HG03045 (cell line): ENCODE measurements at regions not wholly inside any gene's neighbourhood (a gene's known extent, or its start where the extent isn't known, plus 50 kb on each side); places are given as distances from the start of the nearest gene placed in this dataset.

Experiments
- ATAC-seq: cut with Tn5 transposase; IDR thresholded peaks from one replicate; pipeline ENCODE4 v1.9.1; 2021; ENCODE audit warnings: mild to moderate bottlenecking, moderate library complexity; ENCODE audit not compliant: unreplicated experiment

DNA sequence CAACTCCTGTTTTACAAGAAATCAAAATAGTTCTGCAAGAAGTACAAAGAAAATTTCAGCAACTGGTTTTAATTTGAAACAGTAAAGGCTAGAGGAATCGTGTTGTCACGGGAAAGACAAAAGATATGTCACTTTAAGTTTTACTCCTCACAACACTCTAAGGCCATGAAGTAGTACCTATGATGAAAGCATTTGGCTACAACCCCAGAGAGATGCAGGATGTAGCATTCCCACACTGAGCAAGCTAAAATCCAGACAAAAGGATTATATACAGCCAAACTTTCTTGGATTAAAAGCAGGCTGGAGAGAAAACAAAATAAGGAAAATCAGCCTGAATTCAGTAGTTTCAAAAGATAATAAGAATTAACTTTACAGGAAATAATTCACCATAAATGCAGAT is 245.5 kb upstream of the STEAP1 start:
- ATAC-seq = no peak

- no peak for ATAC-seq
These were observed 239.6 kb upstream of the STEAP1 start for GRCh38 chr7:89914711-89915110.

GRCh38 chr7:89926194-89926593 is 228.1 kb upstream of the STEAP1 start:
- no peak for ATAC-seq

DNA sequence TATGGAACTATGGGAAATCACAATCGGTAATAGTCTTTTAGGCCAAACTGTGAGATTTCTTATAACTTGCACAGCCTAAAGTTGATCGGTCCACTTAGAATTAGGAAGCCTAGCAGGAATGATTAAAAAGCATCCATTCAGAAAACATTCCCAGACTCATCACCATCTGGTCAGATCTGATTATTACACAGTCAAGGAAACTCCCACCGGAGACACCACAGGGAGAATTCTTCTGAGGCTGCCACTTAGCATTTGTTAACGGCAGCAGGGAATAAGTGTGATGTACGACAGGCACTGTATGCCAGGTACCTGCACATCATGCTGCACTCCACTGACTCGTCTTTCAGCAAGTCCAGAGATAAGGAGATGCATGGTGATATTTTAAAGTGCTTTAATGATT is 227.6 kb upstream of the STEAP1 start:
- no peak for ATAC-seq

GRCh38 chr7:89927762-89928161 is 226.5 kb upstream of the STEAP1 start:
- ATAC-seq = no peak

GRCh38 chr7:89928451-89928850 is 225.8 kb upstream of the STEAP1 start:
- ATAC-seq = no peak

DNA sequence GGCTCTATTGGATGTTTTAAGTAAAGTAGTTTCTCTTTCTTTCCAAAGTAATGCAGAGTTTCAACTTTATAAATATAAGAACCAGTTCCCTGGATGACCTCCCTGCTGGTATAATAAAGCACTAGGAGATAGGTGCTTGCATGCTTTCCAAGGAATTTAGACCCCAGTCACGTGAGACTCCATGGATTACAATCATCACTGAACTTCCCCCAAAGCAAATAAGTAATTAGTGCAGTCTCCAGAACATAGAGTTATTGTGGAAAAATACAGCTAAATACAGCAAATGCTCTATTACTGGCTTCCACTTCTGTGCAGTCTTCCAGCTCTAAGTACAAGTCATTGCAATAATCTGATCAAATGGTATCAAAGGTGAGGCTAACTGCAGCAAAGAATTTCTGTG is 220.2 kb upstream of the STEAP1 start:
- ATAC-seq = no peak

GRCh38 chr7:89943525-89944050 is 210.7 kb upstream of the STEAP1 start:
- no peak for ATAC-seq

GRCh38 chr7:89958525-89959068 is 195.7 kb upstream of the STEAP1 start:
- no peak for ATAC-seq

GRCh38 chr7:89966067-89966664 is 188.1 kb upstream of the STEAP1 start:
- ATAC-seq = no peak

- no peak for ATAC-seq
These were observed 178.7 kb upstream of the STEAP1 start for GRCh38 chr7:89975577-89975976.

DNA sequence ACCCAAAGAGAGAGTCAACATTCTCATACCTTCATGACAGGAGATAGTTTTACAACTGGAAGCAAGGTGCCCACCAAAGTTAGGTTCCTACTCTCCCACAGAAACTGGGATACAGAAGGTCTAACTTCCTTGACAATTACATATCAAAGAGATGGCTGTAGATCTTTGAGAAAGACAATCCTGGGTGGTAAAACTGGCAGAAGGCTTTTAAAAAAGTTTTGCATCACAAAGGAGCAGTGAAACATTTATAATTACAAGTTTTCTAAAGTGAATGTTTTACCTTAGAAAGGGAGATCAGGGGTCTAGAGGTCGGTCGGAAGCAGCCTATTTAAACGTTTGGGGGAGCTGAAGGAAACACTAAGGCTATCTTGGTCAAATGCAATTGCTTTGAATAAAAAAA is 166.6 kb upstream of the STEAP1 start:
- no peak for ATAC-seq

DNA sequence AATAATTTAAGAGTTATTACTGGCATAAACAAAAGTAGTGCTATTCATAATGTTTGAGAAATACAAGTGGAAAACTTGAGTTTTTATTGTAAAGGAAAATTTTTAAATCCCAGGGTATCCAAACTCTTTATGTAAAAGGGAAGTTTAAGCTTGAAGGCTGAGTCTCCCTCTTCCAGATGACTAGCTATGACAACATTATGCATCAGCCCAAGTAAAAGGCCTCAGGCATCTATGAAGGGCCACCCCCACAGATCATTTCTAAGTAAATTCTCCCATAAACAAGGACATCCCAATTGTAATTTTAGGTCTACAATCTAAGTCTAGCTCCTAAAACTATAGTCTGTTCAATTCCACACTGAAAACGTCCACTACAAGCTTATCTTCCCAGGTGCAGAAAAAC is 166.2 kb upstream of the STEAP1 start:
- ATAC-seq = no peak

GRCh38 chr7:89989454-89989853 is 164.8 kb upstream of the STEAP1 start:
- ATAC-seq = no peak

- no peak for ATAC-seq
These were observed 159.8 kb upstream of the STEAP1 start for GRCh38 chr7:89994483-89994882.

DNA sequence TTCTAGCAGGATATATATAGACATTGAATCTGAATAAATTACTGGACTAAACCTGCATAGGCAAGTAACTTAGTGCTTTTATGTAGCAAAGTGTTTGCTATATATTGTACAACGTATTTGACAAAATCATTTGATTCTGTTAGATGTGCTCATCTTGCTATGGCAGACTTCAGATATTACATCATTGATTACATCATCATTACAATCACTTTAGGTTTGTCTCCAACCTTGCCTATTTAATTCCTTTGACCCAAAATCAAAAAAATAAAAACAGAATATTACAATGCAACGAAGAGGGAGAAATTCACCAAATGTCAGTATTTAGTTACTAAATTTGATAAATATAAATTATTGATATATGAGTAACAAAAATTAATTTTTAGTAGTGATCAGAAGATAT is 155.7 kb upstream of the STEAP1 start:
- ATAC-seq = no peak

GRCh38 chr7:90005836-90006235 is 148.4 kb upstream of the STEAP1 start:
- ATAC-seq = no peak

GRCh38 chr7:90007001-90007654 is 147.1 kb upstream of the STEAP1 start:
- no peak for ATAC-seq

DNA sequence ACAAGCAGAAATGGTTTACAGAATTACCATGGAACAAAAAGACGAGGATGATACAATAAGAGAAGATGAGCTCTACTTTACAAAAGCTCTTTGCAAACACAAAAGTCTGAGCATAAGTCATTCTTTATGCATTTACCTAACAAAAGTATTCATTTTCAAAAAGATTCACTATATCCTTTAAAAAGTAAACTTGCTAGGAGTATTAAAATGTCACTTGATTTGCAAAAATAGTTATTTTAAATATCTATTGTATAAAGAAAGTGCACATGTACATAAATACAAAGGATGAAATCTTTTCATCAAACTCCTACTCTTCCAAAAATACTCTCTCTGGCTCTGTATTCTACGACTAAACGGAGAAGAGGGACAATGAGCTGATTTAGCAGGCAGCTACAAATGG is 146.4 kb upstream of the STEAP1 start:
- no peak for ATAC-seq

GRCh38 chr7:90022213-90022612 is 132.1 kb upstream of the STEAP1 start:
- ATAC-seq = no peak

DNA sequence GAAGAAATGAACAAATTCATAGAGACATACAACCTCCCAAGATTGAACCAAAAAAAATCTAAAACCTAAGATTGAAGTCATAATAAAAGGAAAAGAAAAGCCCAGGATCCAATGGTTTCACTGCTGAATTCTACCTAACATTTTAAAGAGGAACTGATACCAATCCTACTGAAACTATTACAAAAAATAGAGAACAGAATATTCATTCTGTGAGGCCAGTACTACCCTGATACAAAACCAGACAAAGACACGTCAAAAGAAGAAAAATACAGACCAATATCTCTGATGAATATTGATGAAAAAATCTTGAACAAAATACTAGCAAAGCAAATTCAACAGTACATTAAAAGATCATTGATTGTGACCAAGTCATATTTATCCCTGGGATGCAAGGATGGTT is 128.5 kb upstream of the STEAP1 start:
- ATAC-seq = no peak

DNA sequence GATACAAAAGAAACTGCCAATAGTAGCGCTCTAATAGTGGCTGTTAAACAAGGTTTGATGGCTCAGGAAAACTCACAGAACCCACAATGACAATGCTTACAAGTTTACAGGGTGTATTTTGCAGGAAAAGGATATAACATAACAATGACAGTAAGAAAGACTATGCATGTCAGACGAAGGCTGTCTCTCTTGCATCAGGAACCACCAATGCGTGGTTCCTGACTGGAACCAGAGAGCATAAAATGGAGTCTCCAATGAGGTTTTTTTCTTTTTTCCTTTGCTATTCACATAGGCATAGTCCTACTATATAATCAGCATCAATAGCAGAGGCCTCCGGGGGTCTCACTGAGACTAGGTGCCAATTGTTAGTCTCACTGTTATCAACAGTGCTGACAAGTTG is 120.4 kb upstream of the STEAP1 start:
- no peak for ATAC-seq

DNA sequence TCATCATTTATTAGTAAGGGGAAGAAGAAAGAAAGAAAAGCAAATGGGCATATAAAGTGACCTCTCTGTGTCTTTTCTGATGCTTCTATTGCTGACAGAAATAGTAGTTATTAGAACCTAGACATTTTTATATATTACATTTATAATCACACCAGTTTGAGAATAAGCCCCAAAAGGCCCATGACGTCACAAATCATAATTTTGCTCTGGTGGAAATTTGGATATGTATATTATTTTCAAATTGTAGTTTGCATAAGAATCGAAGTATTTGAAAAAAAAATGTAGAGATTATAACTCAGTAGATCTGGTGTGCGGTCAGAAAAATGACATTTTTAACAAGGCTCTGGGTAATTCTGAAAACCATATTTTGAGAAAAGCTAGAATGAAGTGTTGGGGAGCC is 101.2 kb upstream of the STEAP1 start:
- no peak for ATAC-seq
